ENCODE measurements at regions not wholly inside any gene's neighbourhood (a gene's known extent, or its start where the extent isn't known, plus 50 kb on each side); places are given as distances from the start of the nearest gene placed in this dataset.

DNA sequence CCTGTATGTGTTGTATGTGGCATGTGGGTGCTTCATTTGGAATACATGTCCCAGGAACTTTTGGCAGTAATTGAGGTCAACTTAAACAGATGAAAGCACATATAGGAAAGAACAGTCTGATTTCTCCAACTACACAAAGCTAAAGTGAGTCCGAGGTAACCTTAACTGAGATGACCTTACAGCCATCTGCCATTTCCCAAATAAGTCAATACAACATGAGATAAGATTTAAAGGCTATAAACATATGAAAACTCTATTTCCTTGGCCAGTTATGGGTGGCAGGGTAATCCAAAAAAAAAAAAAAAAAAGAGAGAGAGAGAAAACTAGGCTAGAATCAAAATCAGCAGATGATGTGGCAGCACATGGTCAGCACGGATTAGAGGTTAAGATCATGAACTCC lies 1068.3 kb downstream of the KHDRBS2 start:
- Histone ChIP-seq H4K20me1 (ENCODE audit: insufficient read depth) (no peaks in the 10 kb centered on the region), H3K27ac (no peak overlapping the region), H3K36me3 (ENCODE audit: insufficient read depth) (no peaks in the 10 kb centered on the region; the same call in 1 of the 2 replicates), H3K27me3 (ENCODE audit: insufficient read depth, low read depth) (no peaks in the 10 kb centered on the region), H2AFZ (ENCODE audit: low read depth) (no peak overlapping the region), H3K79me2 (ENCODE audit: insufficient read depth, low read depth) (no peaks in the 10 kb centered on the region), H3K4me1 (ENCODE audit: low read depth, poor library complexity, severe bottlenecking) (no peaks in the 10 kb centered on the region), H3K9ac (no peak overlapping the region), H3K4me2 (no peak overlapping the region), H3K4me3 (IDR thresholded peaks at IDR 0.05; ENCODE audit: insufficient read depth, low read depth, low read length) (no peak overlapping the region)
- TF ChIP-seq, protein P1, sequence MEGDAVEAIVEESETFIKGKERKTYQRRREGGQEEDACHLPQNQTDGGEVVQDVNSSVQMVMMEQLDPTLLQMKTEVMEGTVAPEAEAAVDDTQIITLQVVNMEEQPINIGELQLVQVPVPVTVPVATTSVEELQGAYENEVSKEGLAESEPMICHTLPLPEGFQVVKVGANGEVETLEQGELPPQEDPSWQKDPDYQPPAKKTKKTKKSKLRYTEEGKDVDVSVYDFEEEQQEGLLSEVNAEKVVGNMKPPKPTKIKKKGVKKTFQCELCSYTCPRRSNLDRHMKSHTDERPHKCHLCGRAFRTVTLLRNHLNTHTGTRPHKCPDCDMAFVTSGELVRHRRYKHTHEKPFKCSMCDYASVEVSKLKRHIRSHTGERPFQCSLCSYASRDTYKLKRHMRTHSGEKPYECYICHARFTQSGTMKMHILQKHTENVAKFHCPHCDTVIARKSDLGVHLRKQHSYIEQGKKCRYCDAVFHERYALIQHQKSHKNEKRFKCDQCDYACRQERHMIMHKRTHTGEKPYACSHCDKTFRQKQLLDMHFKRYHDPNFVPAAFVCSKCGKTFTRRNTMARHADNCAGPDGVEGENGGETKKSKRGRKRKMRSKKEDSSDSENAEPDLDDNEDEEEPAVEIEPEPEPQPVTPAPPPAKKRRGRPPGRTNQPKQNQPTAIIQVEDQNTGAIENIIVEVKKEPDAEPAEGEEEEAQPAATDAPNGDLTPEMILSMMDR (conservative IDR thresholded peaks at IDR 0.05; ENCODE audit: low read depth, low read length): no peak

DNA sequence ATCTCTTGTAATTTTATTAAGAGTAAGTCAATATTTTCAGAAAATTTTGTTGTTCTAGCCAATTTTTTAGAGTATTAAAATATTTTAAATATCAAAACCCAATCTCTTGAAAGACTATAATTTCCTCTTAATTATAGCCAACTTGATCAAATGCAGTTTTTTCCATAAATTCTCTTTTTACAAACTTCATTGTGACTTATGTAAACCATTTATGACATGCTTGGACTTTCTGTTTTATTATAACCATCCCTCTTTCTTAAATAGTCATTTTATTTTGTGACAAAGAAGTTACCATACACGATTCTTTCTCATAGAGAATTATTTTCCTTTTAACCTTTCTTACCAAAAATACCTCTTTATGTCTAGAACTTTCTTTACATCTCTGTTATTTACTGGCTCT lies 1075.5 kb downstream of the KHDRBS2 start:
- Histone ChIP-seq H4K20me1 (ENCODE audit: insufficient read depth) (no peaks in the 10 kb centered on the region), H3K79me2 (ENCODE audit: insufficient read depth, low read depth) (no peaks in the 10 kb centered on the region), H3K4me3 (IDR thresholded peaks at IDR 0.05; ENCODE audit: insufficient read depth, low read depth, low read length) (no peak overlapping the region), H3K4me2 (no peak overlapping the region), H3K36me3 (ENCODE audit: insufficient read depth) (no peaks in the 10 kb centered on the region), H3K4me1 (ENCODE audit: low read depth, poor library complexity, severe bottlenecking) (no peaks in the 10 kb centered on the region), H3K27ac (no peak overlapping the region), H3K9ac (no peak overlapping the region), H3K27me3 (ENCODE audit: insufficient read depth, low read depth) (no peaks in the 10 kb centered on the region; the same call in 1 of the 2 replicates), H2AFZ (ENCODE audit: low read depth) (no peak overlapping the region)
- TF ChIP-seq, protein P1 (conservative IDR thresholded peaks at IDR 0.05; ENCODE audit: low read depth, low read length): no peak

DNA sequence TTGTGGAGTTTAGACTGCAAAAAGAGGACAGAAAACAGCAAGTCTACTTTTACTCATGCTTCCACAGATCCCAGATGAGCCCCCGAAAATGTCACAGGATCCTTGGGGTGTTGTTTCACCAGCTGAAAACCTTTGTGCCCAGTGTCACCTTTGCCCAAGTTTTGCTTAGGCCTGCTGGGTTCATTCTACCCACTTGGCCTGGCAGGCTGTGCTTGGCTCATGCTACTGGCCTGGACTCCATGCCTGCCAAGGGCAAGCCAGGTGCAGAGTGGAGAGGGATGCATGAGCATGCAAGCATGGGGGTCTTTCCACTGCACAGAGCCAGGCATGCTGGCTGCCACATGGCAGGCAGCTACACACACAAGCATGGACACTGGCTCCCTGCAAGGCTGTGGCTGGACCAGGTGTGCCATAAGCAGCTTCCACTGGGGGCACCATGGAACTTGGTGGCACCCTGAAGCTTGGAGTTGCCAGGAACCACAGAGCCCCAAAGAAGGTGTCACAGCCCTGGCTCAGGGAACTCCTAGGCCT lies 1082.0 kb downstream of the KHDRBS2 start:
- Histone ChIP-seq H3K4me3 (IDR thresholded peaks at IDR 0.05; ENCODE audit: insufficient read depth, low read depth, low read length) (no peak overlapping the region), H3K4me2 (no peak overlapping the region), H3K27me3 (ENCODE audit: insufficient read depth, low read depth) (no peaks in the 10 kb centered on the region), H4K20me1 (ENCODE audit: insufficient read depth) (no peaks in the 10 kb centered on the region), H3K4me1 (ENCODE audit: low read depth, poor library complexity, severe bottlenecking) (no peaks in the 10 kb centered on the region), H3K27ac (no peak overlapping the region), H3K79me2 (ENCODE audit: insufficient read depth, low read depth) (no peaks in the 10 kb centered on the region), H3K36me3 (ENCODE audit: insufficient read depth) (no peaks in the 10 kb centered on the region), H3K9ac (no peak overlapping the region), H2AFZ (ENCODE audit: low read depth) (peak overlapping the region; percentile 34; the same call in 1 of the 2 replicates)
- TF ChIP-seq, protein P1 (conservative IDR thresholded peaks at IDR 0.05; ENCODE audit: low read depth, low read length): no peak

DNA sequence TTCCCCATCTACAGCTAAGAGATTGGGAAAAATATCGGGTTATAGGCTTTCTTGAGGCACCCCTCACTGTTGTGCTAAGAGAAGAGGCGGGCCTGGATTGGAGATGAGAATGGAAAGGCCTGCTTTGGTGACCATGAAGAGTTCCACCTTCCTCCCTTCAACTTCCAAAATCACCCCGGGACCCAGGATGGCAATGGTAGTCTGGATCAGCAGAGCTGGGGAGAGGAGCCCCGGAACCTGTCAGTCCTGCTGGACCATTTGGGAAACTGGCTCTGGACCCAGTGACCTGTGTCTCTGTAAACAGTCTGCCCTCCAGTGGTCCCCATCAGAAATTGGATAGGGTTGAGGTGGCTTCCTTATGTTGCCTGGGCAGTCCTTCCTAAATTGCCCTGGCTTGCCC lies 1085.6 kb downstream of the KHDRBS2 start:
- Histone ChIP-seq H3K4me3 (IDR thresholded peaks at IDR 0.05; ENCODE audit: insufficient read depth, low read depth, low read length) (no peak overlapping the region), H2AFZ (ENCODE audit: low read depth) (no peak overlapping the region), H3K79me2 (ENCODE audit: insufficient read depth, low read depth) (no peaks in the 10 kb centered on the region), H4K20me1 (ENCODE audit: insufficient read depth) (no peaks in the 10 kb centered on the region), H3K36me3 (ENCODE audit: insufficient read depth) (no peaks in the 10 kb centered on the region), H3K9ac (no peak overlapping the region), H3K4me1 (ENCODE audit: low read depth, poor library complexity, severe bottlenecking) (no peaks in the 10 kb centered on the region), H3K27me3 (ENCODE audit: insufficient read depth, low read depth) (no peaks in the 10 kb centered on the region), H3K27ac (no peak overlapping the region), H3K4me2 (no peak overlapping the region)
- TF ChIP-seq, protein P1 (conservative IDR thresholded peaks at IDR 0.05; ENCODE audit: low read depth, low read length): no peak

Measured in KMS-11 (cell line).